Motor neuron (in vitro differentiated cells): ENCODE measurements at regions not wholly inside any gene's neighbourhood (a gene's known extent, or its start where the extent isn't known, plus 50 kb on each side); places are given as distances from the start of the nearest gene placed in this dataset.
A peak's percentile ranks its signal among the peaks of the same experiment; 100 is the strongest.

ENCODE experiments used
- ATAC-seq, 8 experiments: fragments of 200-7000 bp; cut with Tn5 transposase; replicated peaks in 6 of 8; 2 replicates each; pipeline ENCODE4 v1.8.0; 2021; ENCODE audit warnings: mild to moderate bottlenecking in 8 of 8, moderate library complexity in 8 of 8
- H3K27ac ChIP-seq, 2 donors: fragments of 250-450 bp; sonication (Bioruptor Pico); 2 replicates each; pipeline ENCODE4 v1.9.0; 2021; ENCODE audit warnings: antibody characterized with exemption in 2 of 2, mild to moderate bottlenecking in 2 of 2, moderate library complexity in 1 of 2
- H3K4me1 ChIP-seq, 2 donors: fragments of 250-450 bp; sonication (Bioruptor Pico); replicated peaks in 1 of 2; 2 replicates each; pipeline ENCODE4 v1.6.1; 2021; ENCODE audit warnings: antibody characterized with exemption in 2 of 2, mild to moderate bottlenecking in 2 of 2, moderate library complexity in 1 of 2
- H3K4me3 ChIP-seq, 5 donors: fragments of 250-450 bp; sonication (Bioruptor Pico); 2 replicates each; pipeline ENCODE4 v1.9.0; 2021; ENCODE audit warnings: antibody characterized with exemption in 5 of 5, mild to moderate bottlenecking in 5 of 5, moderate library complexity in 4 of 5
- WGBS, 10 experiments: fragments of 450-650 bp; shearing (Covaris generic); methylation state at CpG; one replicate each; pipeline ENCODE4 v1.0.0; 2022; 5-methylcytosine and 5-hydroxymethylcytosine counted together
- in situ Hi-C, 9 experiments: fragments of 400-800 bp; cut with MboI; loops; one replicate each; pipeline ENCODE4 v1.15.0; 2021; ENCODE audit warnings: low sequenced_read_pairs in 9 of 9, low pct_unique_long_range_greater_than_20kb in 2 of 9; ENCODE audit not compliant: unreplicated experiment in 9 of 9

DNA sequence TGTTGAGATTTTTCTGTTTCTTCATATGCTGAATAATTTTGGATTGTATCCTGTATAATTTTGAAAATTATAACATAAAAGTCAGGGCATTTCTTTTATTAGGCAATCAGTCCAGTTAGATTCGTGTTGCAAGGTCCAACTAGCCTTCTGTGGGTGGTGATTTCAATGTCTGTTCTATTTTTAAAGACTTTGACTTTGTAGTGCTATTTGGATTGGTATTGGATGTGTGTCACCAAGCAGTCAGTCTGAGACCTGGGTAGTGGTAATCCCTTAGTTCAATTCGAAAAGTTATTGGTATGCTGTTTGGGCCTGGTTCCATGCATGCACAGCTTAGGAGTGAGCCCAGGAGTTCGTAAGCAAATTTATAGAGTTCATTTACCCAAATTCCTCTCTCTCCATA lies 82.2 kb downstream of the EPDR1 start:
- Histone ChIP-seq H3K4me1 (no peaks in the 10 kb centered on the region), H3K4me3 (no peak overlapping the region), H3K27ac (no peak overlapping the region)
- ATAC-seq = no peak
- in situ Hi-C loops = no loop called here
- WGBS, 10 experiments = 4 to 86% (median 69%) methylated on average over 1 to 3 of the region's 3 CpGs; no CpG with 5 or more reads in 1 of the 10 experiments

DNA sequence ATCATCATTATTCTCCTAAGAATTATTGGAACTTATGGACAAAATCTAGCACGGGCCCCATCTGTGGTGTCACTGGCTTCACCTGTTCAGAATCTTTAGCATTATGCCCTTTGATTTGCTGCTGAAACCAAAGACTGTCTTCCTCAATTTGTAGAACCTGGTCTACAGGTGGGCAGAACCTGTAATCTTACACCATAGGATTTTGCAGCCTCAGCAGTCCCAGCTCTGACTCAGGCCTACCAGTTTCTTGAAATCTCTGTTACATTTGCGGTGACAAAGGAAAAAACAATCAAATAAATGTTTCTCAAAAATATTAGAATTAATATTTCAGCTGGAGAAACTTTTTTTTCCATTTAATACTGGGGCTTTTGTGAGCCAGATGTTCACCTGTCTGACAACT lies 86.1 kb downstream of the EPDR1 start:
- no peak overlapping the region for H3K27ac ChIP-seq
- WGBS, 10 experiments = 0 to 100% (median 68%) methylated on average over 1 to 2 of the region's 2 CpGs
- no peak for ATAC-seq
- in situ Hi-C loops = no loop called here
- no peaks in the 10 kb centered on the region for H3K4me1 ChIP-seq
- H3K4me3 ChIP-seq = no peak overlapping the region

DNA sequence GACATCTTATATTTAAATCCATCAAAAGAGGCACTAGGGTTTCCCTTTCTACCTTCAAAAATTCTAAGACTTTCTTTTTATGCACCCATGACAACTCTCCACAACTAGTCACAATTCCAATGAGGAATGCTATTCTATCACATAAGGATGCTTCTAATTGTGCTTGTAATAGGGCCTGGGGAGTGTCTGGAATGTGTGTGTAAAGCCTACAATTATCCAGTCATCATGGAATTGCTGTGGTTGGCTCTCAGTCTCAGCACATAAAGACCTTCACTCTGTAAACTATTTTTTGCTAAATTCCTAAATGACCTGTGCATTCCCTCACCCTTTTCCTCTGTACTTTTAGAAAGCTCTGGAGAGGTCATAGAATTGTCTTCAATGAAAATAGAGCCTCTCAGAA lies 86.7 kb downstream of the EPDR1 start:
- in situ Hi-C loops = no loop called here
- Histone ChIP-seq H3K4me3 (no peak overlapping the region), H3K4me1 (no peaks in the 10 kb centered on the region), H3K27ac (no peak overlapping the region)
- ATAC-seq = no peak

DNA sequence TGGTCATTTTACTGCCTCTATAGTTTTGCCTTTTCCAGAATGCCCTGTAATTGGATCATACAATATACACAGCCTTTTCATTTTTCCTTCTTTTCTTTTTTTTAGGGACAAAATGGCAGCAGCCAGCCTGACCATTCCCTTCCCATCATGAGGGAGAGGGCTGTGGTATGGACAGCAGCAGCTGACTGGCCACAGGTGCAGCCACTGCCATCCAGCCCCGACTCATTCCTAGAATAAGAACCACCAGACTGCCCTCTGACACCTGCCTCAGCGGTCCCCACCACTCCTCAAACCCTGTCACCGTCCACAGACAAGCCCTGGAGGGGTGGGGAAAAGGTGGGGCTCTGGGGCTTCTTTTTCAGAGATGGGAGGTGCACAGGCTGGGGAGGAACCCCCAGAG lies 92.8 kb downstream of the EPDR1 start:
- Histone ChIP-seq H3K4me1 (no peaks in the 10 kb centered on the region), H3K4me3 (no peak overlapping the region), H3K27ac (no peak overlapping the region)
- no peak for ATAC-seq
- 10 to 100% (median 90%) methylated on average over 1 to 2 of the region's 3 CpGs; no CpG with 5 or more reads in 6 of the 10 experiments for WGBS, 10 experiments
- in situ Hi-C loops = no loop called here

DNA sequence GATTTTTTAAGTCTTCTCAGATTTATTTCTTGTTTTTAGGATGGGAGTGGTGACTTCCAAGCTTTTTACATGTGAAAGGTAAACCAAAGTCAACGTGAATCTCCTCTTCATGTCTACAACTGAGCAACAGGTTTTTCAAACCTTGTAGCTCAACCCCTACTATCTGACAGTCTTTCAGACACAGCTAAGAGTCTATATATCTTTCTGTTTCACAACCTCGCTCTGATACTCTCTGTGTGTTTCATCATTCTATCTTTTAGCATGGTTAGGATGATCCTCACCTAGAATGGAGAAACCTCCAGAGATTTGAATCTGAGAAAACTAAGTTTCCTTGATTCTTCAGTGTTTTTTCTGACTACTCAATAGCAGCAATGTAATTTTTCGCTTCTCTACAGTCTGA lies 96.1 kb downstream of the EPDR1 start:
- Histone ChIP-seq H3K4me1 (no peaks in the 10 kb centered on the region), H3K27ac (no peak overlapping the region), H3K4me3 (no peak overlapping the region)
- 0 to 77% (median 67%) methylated on average over 1 to 3 of the region's 3 CpGs; no CpG with 5 or more reads in 1 of the 10 experiments for WGBS, 10 experiments
- ATAC-seq = no peak
- in situ Hi-C loops = no loop called here

DNA sequence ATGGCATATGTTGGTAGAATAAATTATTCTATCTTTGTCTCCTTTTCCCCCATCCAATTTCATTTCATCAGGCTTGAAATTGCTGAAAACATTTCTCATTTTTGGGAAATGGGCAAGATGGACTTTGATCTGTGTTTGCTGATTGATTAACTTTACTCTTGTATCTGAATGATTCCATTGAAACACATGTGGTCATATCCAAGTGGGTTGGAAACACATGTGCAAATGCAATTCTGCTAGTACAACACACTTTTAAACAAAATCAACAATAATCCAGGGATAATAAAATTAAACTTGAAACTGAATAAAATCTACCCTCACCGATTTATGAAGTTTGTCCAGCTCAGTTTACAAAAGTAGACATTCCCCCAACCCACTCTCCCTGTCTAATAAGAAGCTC lies 96.9 kb downstream of the EPDR1 start:
- H3K27ac ChIP-seq = no peak overlapping the region
- in situ Hi-C loops = no loop called here

DNA sequence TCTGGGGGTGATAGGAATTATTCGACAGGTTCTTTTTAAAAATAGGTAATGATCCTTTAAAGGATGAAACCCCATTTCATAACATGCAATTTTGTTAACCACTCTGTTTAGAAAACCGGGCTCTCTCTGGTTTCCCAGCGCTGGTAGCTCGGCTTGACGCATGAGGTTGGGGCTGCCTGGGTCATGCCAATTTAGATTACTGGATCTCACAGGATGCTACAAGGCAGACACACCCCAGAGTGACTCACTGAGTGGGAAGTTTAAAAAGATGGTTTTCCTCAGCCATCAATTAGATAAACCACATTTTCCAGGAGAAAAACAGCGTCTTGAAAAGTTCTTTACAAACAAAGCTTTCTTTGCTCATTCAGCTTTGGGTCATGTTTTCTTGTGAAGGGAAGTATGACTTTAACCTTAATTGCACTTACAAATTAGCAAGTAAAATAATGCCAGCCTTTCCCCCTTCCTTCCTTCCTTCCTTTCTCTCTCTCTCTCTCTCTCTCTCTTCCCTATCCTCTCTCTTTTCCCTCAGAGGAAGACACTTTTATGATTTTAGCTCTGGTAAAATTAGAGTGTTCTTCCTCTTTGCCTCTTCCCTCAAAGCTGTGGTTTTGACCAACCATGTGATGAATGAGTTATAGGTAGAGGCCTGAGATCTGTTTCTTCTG lies 99.8 kb downstream of the EPDR1 start:
- peak in 2 of 8 experiments; percentile 56 to 66 for ATAC-seq
- Histone ChIP-seq H3K27ac (no peak overlapping the region), H3K4me3 (no peak overlapping the region), H3K4me1 (no peaks in the 10 kb centered on the region)
- in situ Hi-C loops = no loop called here
- WGBS, 10 experiments = 0 to 93% (median 78%) methylated on average over 2 to 6 of the region's 6 CpGs

More for the DNA sequence above, 96.9 kb downstream of the EPDR1 start:
- H3K4me1 ChIP-seq = no peaks in the 10 kb centered on the region
- ATAC-seq = no peak
- H3K4me3 ChIP-seq = no peak overlapping the region
- WGBS, 10 experiments = 0 to 88% (median 78%) methylated on average over 1 of the region's 1 CpG; no CpG with 5 or more reads in 3 of the 10 experiments

DNA sequence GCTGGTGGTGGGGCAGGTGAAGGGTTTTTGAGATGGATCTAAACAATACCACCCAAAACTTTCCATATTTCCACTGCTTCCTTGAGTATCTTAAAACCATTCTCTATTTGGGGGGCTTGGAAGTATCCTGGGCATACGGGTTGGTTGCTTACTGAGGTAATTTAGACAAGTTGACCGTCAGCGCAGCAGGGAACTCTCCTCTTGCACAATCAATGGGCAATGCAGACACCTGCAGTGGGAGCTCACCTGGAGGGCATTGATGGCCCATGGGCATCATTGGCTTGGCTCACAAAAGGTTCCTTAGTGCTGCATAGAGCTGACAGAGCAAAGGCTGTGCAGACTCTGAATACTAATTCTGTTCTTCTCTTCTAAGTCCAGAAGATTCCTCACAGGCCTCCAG lies 101.5 kb downstream of the EPDR1 start:
- in situ Hi-C loops = no loop called here
- no peak overlapping the region for H3K4me3 ChIP-seq
- no peak overlapping the region for H3K27ac ChIP-seq
- ATAC-seq = no peak
- 0 to 100% (median 90%) methylated on average over 2 to 3 of the region's 3 CpGs; no CpG with 5 or more reads in 5 of the 10 experiments for WGBS, 10 experiments
- H3K4me1 ChIP-seq = no peaks in the 10 kb centered on the region

DNA sequence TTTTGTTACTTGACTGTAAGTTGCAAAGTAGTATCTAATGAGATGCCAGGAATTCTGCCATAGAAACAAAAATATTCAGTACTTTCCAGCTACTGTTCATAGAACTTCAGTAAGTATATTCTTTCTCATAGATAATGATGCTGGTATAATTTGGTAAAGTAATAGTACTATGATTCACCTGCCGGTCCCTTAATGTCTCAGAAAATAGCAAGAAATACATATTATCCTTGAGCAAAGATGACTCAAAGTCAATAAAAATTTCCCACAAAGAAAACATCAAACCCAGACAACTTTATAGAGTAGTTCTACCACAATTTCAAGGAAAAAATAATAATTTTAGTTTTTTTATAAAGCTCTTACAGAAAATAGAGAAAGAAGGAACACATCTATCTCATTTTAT lies 105.4 kb downstream of the EPDR1 start:
- Histone ChIP-seq H3K4me3 (no peak overlapping the region), H3K4me1 (no peaks in the 10 kb centered on the region), H3K27ac (no peak overlapping the region)
- in situ Hi-C loops = no loop called here
- ATAC-seq = no peak
- WGBS, 10 experiments = 0 to 100% (median 89%) methylated on average over 1 of the region's 1 CpG

DNA sequence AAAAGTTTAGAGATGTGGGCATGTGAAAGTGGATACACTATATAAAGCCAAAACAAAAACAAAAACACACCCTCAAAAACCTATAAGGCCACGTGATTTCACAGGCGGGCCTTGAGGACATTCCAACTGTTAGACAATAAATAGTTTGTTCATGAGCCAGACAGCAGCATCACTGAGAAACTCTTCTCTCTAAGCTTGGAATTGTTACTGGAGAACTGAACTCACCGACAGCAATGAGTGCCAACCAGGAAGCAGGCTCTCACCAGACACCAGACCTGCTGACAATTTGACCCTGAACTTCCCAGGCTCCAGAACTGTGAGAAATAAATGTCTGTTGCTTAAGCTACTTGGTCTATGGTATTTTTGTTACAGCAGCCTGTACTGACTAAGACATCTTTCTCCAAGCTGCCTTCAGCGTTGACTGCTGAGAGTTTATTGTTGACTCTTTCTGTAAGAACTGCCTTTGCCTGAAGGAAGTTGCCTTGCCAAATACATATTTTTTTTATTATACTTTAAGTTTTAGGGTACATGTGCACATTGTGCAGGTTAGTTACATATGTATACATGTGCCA lies 107.5 kb downstream of the EPDR1 start:
- ATAC-seq = no peak
- no peaks in the 10 kb centered on the region for H3K4me1 ChIP-seq
- WGBS, 10 experiments = 18 to 100% (median 82%) methylated on average over 1 to 4 of the region's 4 CpGs; no CpG with 5 or more reads in 4 of the 10 experiments
- in situ Hi-C loops = no loop called here
- no peak overlapping the region for H3K27ac ChIP-seq
- no peak overlapping the region for H3K4me3 ChIP-seq

DNA sequence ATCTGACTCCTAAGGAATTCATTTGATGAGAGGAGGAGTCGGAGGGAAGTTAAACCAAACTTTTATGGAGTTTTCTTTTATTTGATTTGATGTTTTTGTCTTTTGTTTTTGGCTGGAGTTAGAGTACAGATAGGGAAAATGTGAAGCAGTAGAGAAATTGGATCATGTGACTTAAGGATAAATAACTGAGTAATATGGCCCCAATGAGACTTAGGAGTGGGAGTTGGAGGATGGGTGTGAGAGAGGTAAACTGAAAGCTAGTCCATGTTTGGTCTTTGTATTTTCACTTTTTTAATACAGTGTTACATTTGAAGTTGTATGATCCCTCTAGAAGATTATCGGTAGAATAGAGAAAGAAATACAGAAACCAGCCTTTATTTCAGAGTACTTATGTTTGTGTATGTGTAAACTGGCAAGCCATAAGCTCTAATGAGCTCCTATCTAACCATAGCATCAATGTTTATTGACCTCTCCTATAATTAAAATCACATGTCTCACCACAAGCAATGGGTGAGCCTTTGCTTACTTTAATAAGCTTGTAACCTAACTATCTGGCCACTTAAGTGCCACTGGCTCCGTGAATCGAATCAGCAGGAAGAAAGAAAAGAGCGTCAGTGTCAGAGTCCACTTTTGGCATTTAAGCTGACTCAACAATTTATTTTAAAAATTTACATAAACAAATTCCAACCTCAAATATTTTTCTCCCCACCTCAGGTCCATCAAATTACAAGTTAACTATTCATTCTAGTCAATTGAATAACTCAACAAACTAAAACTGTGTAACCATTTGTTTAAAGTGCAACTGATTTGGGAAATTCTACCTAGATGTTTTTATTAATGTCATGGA lies 113.8 kb downstream of the EPDR1 start:
- Histone ChIP-seq H3K4me3 (no peak overlapping the region), H3K27ac (no peak overlapping the region), H3K4me1 (no peaks in the 10 kb centered on the region)
- WGBS, 10 experiments = 9 to 100% (median 85%) methylated on average over 1 to 5 of the region's 5 CpGs
- in situ Hi-C loops = no loop called here
- no peak for ATAC-seq

DNA sequence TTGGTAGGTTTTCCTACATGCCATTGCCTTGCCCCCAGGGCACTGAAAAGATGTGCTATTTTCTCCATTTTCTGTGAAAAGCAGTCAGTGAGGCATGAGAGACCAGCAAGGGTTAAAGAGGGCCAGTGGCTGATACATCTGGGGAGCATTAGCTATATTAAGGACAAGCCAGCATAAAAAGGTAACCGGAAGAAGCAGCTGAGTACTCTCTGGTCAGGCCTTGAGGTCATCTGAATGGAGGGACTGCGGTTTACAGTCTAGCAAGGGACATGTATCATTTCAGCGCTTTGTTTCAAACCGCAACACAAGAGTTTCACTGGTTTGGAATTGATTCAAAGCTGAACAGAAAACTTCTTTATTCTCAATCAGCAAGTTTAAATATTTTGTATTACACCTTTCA lies 120.4 kb downstream of the EPDR1 start:
- no peaks in the 10 kb centered on the region for H3K4me1 ChIP-seq
- H3K4me3 ChIP-seq = no peak overlapping the region
- no peak overlapping the region for H3K27ac ChIP-seq
- ATAC-seq = no peak
- in situ Hi-C loops = no loop called here
- whole genome bisulfite sequencing, 10 experiments = 22 to 95% (median 74%) methylated on average over 1 to 4 of the region's 4 CpGs; no CpG with 5 or more reads in 1 of the 10 experiments

DNA sequence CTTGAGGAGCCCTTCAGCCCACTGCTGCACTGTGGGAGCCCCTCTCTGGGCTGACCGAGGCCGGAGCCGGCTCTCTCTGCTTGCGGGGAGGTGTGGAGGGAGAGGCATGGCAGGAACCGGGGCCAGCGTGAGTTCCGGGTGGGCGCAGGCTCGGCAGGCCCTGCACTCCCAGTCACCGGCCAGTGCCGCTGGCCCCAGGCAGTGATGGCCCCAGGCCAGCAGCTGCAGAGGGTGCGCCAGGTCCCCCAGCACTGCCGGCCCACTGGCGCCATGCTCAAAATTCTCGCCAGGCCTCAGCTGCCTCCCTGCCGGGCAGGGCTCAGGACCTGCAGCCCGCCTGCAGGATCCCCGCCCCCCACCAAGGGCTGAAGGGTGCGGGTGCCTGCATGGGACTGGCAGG lies 128.4 kb upstream of the STARD3NL start:
- no peak for ATAC-seq
- in situ Hi-C loops = no loop called here
- 60 to 100% (median 100%) methylated on average over 1 to 4 of the region's 19 CpGs; no CpG with 5 or more reads in 6 of the 10 experiments for WGBS, 10 experiments
- H3K27ac ChIP-seq = no peak overlapping the region
- H3K4me3 ChIP-seq = no peak overlapping the region
- peaks cover 10 to 14% of the 10 kb centered on the region in 2 donors for H3K4me1 ChIP-seq
